NCI-H1105 treated with DMSO at 0.1 percent for 48 hours (cell line): ENCODE measurements at regions not wholly inside any gene's neighbourhood (a gene's known extent, or its start where the extent isn't known, plus 50 kb on each side); places are given as distances from the start of the nearest gene placed in this dataset.

Source experiments
- DNase-seq: peaks from one replicate; lab custom pipeline; 2025; lab: John Stamatoyannopoulos, UW

DNA sequence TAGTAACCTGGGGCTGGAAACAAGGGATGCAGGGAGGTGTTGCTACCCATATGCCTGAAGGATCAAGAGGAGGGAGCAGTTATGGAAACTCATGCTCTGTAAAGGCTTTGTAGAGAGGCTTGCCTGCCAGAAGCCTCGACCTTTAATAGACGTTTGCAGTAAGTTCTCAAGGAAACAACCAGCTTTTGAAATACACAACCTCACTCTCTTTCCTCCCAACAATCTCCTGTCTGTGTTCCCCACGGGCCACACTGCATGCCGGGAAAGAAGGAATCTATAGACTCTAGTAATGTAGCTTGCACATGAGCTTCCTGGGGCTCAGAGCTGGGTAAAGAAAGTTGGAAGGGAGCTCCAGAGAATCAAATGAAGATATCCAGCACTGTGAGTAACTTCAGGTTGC lies 101.6 kb upstream of the PACRGL start:
- no peak for DNase-seq

- no peak for DNase-seq
These were observed 96.5 kb upstream of the PACRGL start for GRCh38 chr4:20603671-20604313.

DNA sequence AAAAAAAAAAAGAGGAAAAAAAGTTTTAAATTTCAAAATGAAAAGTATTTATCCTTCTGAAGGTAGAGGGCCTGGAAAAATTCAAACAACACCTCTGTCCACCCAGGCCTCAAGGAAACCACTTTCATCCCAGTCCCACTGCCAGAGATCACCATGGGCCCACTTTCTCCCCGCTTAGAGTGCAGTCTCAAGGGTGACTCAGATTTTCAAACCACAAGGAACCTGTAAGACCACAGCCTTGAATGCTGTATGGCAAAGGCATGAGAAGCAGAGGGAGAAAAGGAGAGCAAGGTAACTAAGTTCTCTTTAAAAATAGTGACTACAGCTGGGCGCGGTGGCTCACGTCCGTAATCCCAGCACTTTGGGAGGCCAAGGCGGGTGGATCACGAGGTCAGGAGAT lies 87.9 kb upstream of the PACRGL start:
- no peak for DNase-seq

GRCh38 chr4:20614816-20615215 lies 85.4 kb upstream of the PACRGL start:
- no peak for DNase-seq

DNA sequence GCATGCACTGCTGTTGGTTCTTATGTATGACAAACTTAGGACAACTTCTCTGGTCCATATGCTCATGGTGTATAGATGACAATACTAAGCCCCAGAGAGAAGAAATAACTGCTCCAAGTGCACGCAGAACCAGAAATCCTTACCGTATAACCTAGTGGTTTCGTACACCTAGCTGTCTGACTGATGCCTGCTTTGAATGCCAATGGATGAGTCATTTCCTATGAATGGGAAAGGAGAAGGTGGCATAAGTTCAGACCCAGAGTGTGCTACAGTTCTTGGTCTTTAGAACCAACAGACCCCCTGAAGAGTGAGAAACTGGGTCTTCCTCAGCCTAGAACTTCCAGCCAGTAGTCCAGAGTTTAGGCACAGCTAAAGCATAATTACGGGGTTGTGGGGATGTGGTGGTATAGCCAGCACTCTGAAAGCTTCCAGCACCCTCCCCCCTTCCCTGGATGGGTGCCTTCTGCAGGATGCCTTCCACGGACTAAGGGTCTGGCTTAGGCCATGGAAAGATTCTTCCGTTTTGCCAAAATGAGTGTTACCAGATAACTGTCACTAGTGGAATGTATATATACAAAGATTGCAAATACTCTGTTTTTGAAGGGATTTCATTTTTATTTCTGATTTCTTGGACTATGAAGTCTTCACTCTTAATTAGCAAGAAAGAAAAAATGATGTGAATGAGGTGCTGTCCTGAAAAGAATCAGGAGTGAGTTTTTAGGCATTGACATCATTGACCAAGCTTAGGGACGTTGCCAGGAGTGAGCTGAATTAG lies 84.6 kb upstream of the PACRGL start:
- DNase-seq: no peak

DNA sequence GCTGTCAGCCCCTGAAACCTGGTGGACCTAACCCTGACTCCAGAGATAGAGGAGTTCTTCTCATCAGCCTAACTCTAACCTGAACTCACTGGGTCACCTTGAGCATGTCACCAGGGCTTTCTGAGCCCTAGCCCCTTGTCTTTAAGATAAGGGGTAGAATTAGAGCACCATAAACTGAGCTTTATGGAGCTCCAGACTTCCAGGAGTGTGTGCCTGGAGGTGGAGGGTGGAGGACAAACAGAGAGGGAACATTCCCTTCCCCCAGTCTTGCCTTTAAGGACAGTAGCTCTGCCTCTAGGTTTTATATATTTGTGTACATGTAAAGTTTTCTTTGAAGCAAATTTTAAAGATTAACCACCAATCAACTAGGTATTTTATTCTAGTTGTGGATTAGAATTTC lies 83.9 kb upstream of the PACRGL start:
- no peak for DNase-seq

DNA sequence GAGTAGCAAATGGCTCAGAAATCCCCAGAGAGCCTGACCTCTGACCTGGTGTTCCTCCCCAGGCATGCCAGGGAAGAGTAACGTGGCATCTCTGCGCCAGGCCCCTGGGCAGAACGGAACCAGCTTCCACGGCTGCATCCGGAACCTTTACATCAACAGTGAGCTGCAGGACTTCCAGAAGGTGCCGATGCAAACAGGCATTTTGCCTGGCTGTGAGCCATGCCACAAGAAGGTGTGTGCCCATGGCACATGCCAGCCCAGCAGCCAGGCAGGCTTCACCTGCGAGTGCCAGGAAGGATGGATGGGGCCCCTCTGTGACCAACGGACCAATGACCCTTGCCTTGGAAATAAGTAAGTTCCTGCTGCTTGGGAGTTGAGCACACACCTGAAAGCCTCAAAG lies 83.4 kb upstream of the PACRGL start:
- no peak for DNase-seq

GRCh38 chr4:20617678-20618396 lies 82.4 kb upstream of the PACRGL start:
- no peak for DNase-seq

DNA sequence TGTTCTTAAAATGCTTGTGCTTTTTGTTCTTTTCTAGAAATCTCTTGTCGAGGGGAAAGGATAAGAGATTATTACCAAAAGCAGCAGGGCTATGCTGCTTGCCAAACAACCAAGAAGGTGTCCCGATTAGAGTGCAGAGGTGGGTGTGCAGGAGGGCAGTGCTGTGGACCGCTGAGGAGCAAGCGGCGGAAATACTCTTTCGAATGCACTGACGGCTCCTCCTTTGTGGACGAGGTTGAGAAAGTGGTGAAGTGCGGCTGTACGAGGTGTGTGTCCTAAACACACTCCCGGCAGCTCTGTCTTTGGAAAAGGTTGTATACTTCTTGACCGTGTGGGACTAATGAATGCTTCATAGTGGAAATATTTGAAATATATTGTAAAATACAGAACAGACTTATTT lies 81.5 kb upstream of the PACRGL start:
- DNase-seq: no peak

DNA sequence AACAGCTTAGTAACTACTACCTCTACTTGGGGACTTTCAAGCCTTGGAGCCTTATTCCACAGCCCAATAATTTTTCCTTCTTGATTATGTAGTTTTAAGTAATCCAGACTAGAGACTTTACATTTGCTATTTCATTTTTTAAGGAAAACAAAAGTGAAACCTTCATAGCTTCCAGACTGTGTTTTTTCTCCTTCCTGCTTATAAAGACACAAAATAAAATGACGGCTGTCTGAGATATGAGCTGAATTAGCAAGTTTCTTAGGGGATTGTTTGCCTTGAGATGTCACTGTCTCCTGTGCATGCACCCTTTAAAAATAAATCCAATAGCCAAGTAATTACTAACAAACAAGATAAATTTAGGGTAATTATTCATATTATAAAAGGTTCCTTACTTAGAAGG lies 78.8 kb upstream of the PACRGL start:
- DNase-seq: no peak

DNA sequence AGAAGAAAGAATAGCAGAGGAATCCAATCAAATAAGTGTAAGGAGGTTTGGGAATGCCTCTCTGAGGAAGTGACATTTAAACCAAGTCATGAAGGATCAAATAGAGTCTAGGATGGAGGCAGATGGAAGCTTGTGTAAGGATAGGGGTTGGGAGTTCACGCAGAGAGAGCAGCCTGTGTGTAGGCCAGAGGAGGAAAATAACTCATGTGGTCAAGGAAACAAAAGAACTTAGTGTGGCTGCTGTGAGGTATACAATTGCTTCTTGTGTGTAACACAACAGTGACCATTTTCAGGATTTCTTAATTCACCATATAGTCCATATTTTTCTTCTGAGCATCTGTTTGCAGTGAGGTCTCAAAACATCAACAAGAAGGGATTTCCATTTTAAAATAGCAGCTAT lies 77.6 kb upstream of the PACRGL start:
- no peak for DNase-seq

DNA sequence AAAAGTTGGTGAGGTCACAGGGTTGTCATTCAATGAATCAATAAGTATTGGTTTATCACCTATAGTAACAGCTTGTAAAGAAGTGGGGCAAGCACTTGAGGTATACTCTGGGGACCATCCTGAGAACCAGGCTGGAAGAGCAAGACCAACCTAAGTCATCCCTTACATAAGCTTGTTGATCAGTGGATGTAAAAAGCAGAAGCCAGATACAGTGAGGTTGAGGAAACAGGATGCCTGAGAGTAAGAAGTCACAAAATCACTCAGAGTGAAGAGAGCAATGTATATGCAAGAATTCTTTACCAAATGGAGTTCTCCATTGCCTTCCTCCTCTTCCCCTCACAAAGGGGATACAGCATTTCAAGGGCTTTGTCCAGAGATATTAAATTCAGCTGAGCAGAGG lies 76.3 kb upstream of the PACRGL start:
- no peak for DNase-seq

DNA sequence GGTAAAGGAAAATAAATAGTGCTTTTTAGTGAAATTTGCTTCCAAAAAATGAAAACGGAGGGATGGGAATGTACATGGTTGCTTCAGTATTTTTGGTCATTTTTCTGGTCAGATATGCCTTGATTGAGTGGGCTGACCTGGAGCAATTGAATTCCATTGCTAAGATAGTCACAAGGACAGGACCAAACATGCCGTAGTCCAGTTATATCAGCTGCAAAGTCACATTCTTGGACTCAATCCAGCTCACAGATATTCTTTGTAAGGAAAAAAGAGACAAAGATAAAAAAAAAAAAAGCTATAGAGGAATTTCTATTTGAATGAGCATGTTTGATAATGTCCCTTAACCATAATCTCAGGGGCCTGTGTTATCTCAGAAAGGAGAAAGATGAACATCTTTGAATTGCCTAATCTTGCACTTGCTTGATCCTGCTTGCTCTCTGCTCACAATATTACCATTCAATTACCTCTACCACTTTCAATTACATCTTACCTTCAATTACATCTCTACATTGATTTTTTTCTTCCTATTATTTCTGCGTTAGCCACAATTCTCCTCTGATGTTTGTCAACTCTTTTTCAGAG lies 75.4 kb upstream of the PACRGL start:
- no peak for DNase-seq

- DNase-seq: no peak
These were observed 74.8 kb upstream of the PACRGL start for GRCh38 chr4:20625426-20625825.

DNA sequence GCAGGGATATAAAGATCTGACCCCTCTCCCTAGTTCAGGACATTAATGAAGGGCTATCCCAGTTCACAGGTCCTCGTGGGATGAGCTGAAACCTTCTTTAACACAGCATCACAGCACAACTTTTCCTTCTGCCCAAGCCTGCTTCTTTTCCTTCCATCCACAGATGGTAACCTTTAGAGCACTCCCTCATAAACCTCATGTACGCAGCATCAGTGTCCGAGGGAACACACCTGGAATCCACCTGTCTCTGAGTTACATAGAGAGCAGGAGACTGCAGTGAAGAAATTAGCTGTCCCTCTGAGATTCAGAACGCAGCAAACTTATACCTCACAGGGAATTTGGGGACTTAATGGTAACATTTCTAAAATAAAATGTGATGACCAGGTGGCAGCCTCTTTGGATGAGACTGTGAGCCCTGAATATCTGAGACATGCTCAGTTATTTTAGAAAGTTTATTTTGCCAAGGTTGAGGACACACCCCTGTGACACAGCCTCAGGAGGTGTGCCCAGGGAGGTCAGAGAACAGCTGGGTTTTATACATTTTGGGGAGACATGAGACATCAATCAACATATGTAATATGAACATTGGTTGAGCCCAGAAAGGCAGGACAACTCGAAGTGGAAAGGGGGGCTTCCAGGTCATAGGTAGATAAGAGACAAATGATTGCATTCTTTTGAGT lies 73.8 kb upstream of the PACRGL start:
- DNase-seq: no peak

- no peak for DNase-seq
These were observed 72.4 kb upstream of the PACRGL start for GRCh38 chr4:20627866-20628265.

GRCh38 chr4:20629186-20630106 lies 70.8 kb upstream of the PACRGL start:
- no peak for DNase-seq

- no peak for DNase-seq
These were observed 61.4 kb upstream of the PACRGL start for GRCh38 chr4:20638825-20639224.

GRCh38 chr4:20639346-20639745 lies 60.9 kb upstream of the PACRGL start:
- peak; percentile 64 for DNase-seq

GRCh38 chr4:20640989-20641388 lies 59.3 kb upstream of the PACRGL start:
- no peak for DNase-seq

DNA sequence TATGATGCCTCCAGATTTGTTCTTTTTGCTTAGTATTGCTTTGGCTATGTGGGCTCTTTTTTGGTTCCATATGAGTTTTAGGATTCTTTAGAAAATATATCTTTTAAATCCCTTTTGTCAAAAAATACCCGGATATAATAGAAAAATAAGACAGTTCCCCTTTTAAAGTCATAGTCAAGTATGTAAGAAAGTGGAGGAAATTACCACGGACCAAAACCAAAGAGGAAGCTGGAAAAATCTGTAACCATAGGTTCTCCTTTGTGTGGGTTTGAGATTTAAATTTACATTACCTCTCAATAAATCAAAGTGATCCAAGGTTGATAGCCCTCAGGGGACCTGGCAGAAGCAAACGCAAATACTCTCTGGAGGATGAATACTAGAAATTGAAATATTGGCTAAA lies 58.3 kb upstream of the PACRGL start:
- no peak for DNase-seq
